B cell (primary cell): ENCODE measurements at regions not wholly inside any gene's neighbourhood (a gene's known extent, or its start where the extent isn't known, plus 50 kb on each side); places are given as distances from the start of the nearest gene placed in this dataset.

Experiments used
- ATAC-seq: fragments of 200-7000 bp; cut with Tn5 transposase; one replicate; pipeline ENCODE4 v1.10.0; 2021; ENCODE audit warnings: low read depth, mild to moderate bottlenecking, moderate number of reproducible peaks, moderate library complexity
- CTCF ChIA-PET: fragments of 350-600 bp; sonication (Branson Sonifier 250); formaldehyde crosslinking; loops from one replicate; lab custom pipeline; 2021; ENCODE audit warnings: antibody characterized with exemption, inconsistent platforms; lab: Charles Lee
- POLR2A ChIA-PET: fragments of 350-600 bp; sonication (Branson Sonifier 250); formaldehyde crosslinking; loops from one replicate; lab custom pipeline; 2021; ENCODE audit warnings: antibody characterized with exemption; lab: Charles Lee
- DNase-seq: peaks from one replicate; pipeline ENCODE4 v3.0.0; 2013
- H2AFZ ChIP-seq: 2 replicates; pipeline ENCODE4 v1.6.1; 2012; ENCODE audit warnings: mild to moderate bottlenecking, low read depth, low read length; ENCODE audit not compliant: insufficient read depth, poor library complexity, severe bottlenecking
- H3K27ac ChIP-seq, 2 donors: 1 replicate in 1 of 2; 2 replicates in 1 of 2; pipeline ENCODE4 v1.5.1; 2012 to 2013; ENCODE audit warnings: low read length in 2 of 2, mild to moderate bottlenecking in 2 of 2, moderate library complexity in 1 of 2
- H3K27me3 ChIP-seq, 4 experiments: fragments of 200-600 bp in 1 of 4; sonication (generic) in 1 of 4; replicated peaks in 1 of 4; 1 replicate in 2 of 4; 2 replicates in 2 of 4; pipeline versions ENCODE4 v1.6.1 to v1.7.0; 2013 to 2016; ENCODE audit warnings: low read length in 3 of 4, mild to moderate bottlenecking in 2 of 4, mixed read lengths in 1 of 4, moderate library complexity in 1 of 4; ENCODE audit not compliant: insufficient read depth in 4 of 4, control insufficient read depth in 3 of 4; ENCODE audit errors: control extremely low read depth in 1 of 4
- H3K36me3 ChIP-seq, 2 experiments: replicated peaks in 1 of 2; 1 replicate in 1 of 2; 2 replicates in 1 of 2; pipeline versions ENCODE4 v1.6.1 to v1.7.1; 2013; ENCODE audit warnings: low read length in 1 of 2; ENCODE audit not compliant: insufficient read depth in 2 of 2, control insufficient read depth in 1 of 2; ENCODE audit errors: control extremely low read depth in 1 of 2, extremely low read depth in 1 of 2
- H3K4me1 ChIP-seq, 2 donors: fragments of 200-600 bp in 1 of 2; sonication (generic) in 1 of 2; 1 replicate in 1 of 2; 2 replicates in 1 of 2; pipeline versions ENCODE4 v1.5.1 to v1.6.1; 2013 to 2017; ENCODE audit warnings: low read length in 2 of 2; ENCODE audit not compliant: control insufficient read depth in 2 of 2, insufficient read depth in 2 of 2
- H3K4me2 ChIP-seq: replicated peaks from 2 replicates; pipeline ENCODE3; 2012; ENCODE audit warnings: mild to moderate bottlenecking, low read depth, low read length; ENCODE audit not compliant: poor library complexity, severe bottlenecking
- H3K4me3 ChIP-seq, 5 experiments: fragments of 200-600 bp in 1 of 5; sonication (generic) in 1 of 5; 1 replicate in 3 of 5; 2 replicates in 2 of 5; pipeline versions ENCODE4 v1.5.1 to v1.7.0; 2011 to 2016; ENCODE audit warnings: low read length in 4 of 5, mild to moderate bottlenecking in 4 of 5, low read depth in 2 of 5, control low read depth in 1 of 5, moderate library complexity in 1 of 5; ENCODE audit not compliant: insufficient read depth in 1 of 5; ENCODE audit errors: control extremely low read depth in 1 of 5, extremely low read depth in 1 of 5
- H3K79me2 ChIP-seq: fragments of 200-600 bp; sonication (generic); one replicate; pipeline ENCODE4 v1.6.0; 2016; ENCODE audit warnings: low read length; ENCODE audit not compliant: control insufficient read depth, insufficient read depth
- H3K9ac ChIP-seq: fragments of 200-600 bp; sonication (generic); 2 replicates; pipeline ENCODE4 v1.6.1; 2017; ENCODE audit warnings: mild to moderate bottlenecking, low read length, moderate library complexity
- H3K9me3 ChIP-seq, 3 donors: one replicate each; pipeline versions ENCODE4 v1.6.1 to v1.7.1; 2013; ENCODE audit warnings: low read length in 2 of 3; ENCODE audit not compliant: control insufficient read depth in 2 of 3, insufficient read depth in 1 of 3; ENCODE audit errors: control extremely low read depth in 1 of 3
- H4K20me1 ChIP-seq: 2 replicates; pipeline ENCODE4 v1.6.0; 2012; ENCODE audit warnings: mild to moderate bottlenecking, low read length; ENCODE audit not compliant: insufficient read depth, control insufficient read depth, poor library complexity, severe bottlenecking
- H3K27ac Mint-ChIP-seq: one replicate; pipeline ENCODE4 v1.8.0; 2021; ENCODE audit warnings: mixed read lengths
- H3K27me3 Mint-ChIP-seq: one replicate; pipeline ENCODE4 v1.8.0; 2021; ENCODE audit warnings: mixed read lengths
- H3K4me1 Mint-ChIP-seq: one replicate; pipeline ENCODE4 v1.8.0; 2021; ENCODE audit warnings: mixed read lengths
- H3K4me3 Mint-ChIP-seq: one replicate; pipeline ENCODE4 v1.8.0; 2021; ENCODE audit warnings: mixed read lengths
- H3K9me3 Mint-ChIP-seq: one replicate; pipeline ENCODE4 v1.8.0; 2022; ENCODE audit warnings: mixed read lengths; ENCODE audit not compliant: insufficient read depth
- CTCF ChIP-seq: fragments of 200-600 bp; IDR thresholded peaks from one replicate; pipeline ENCODE4 v1.8.0; 2022; ENCODE audit warnings: antibody characterized with exemption, mild to moderate bottlenecking
- EZH2 ChIP-seq: IDR thresholded peaks from 2 replicates; pipeline ENCODE4 v1.6.1; 2012; ENCODE audit warnings: borderline replicate concordance, low read depth, mild to moderate bottlenecking, moderate library complexity, low read length; ENCODE audit not compliant: insufficient read depth, poor library complexity, severe bottlenecking
- WGBS: methylation state at CpG from one replicate; pipeline ENCODE4 v1.1.5; 2013; ENCODE audit warnings: missing lambda C conversion rate; ENCODE audit not compliant: insufficient coverage; 5-methylcytosine and 5-hydroxymethylcytosine counted together
- intact Hi-C: fragments of 100-400 bp; cut with micrococcal nuclease; formaldehyde crosslinking; loops from one replicate; pipeline ENCODE4 v1.10.0; 2022

- Histone ChIP-seq H3K4me1 (no peaks in the 10 kb centered on the region), H4K20me1 (no peaks in the 10 kb centered on the region), H3K4me2 (no peak overlapping the region), H3K9ac (no peak overlapping the region), H2AFZ (no peak overlapping the region), H3K4me3 (no peak overlapping the region), H3K27me3 (no peaks in the 10 kb centered on the region), H3K27ac (no peak overlapping the region), H3K79me2 (no peaks in the 10 kb centered on the region), H3K36me3 (no peaks in the 10 kb centered on the region), H3K9me3 (no peaks in the 10 kb centered on the region)
- no peak for ATAC-seq
- peaks cover 10% of the 10 kb centered on the region for H3K9me3 Mint-ChIP-seq
- intact Hi-C loops: no loop called here
- H3K4me3 Mint-ChIP-seq: no peak overlapping the region
- 92% methylated on average over 3 of the region's 4 CpGs for WGBS
- ChIA-PET POLR2A (no interaction called here), CTCF (no interaction called here)
- H3K27ac Mint-ChIP-seq: no peak overlapping the region
- H3K27me3 Mint-ChIP-seq: no peaks in the 10 kb centered on the region
- no peak for DNase-seq
- no peaks in the 10 kb centered on the region for H3K4me1 Mint-ChIP-seq
- TF ChIP-seq CTCF (no peak), EZH2 (no peak)
These were observed 632.9 kb downstream of the CDH8 start for GRCh38 chr16:61403386-61403785.

GRCh38 chr16:61391896-61392295, 644.3 kb downstream of the CDH8 start:
- ATAC-seq: no peak

More at GRCh38 chr16:61391896-61392295, 644.3 kb downstream of the CDH8 start:
- Histone ChIP-seq H4K20me1 (no peaks in the 10 kb centered on the region), H3K9ac (no peak overlapping the region), H3K9me3 (no peaks in the 10 kb centered on the region), H3K4me2 (no peak overlapping the region), H2AFZ (no peak overlapping the region), H3K27ac (no peak overlapping the region), H3K36me3 (no peaks in the 10 kb centered on the region), H3K27me3 (no peaks in the 10 kb centered on the region), H3K79me2 (no peaks in the 10 kb centered on the region), H3K4me1 (no peaks in the 10 kb centered on the region), H3K4me3 (no peak overlapping the region)
- intact Hi-C loops: no loop called here
- Mint-ChIP-seq H3K27ac (no peak overlapping the region), H3K4me3 (no peak overlapping the region), H3K9me3 (no peaks in the 10 kb centered on the region), H3K4me1 (no peaks in the 10 kb centered on the region), H3K27me3 (no peaks in the 10 kb centered on the region)
- no peak for DNase-seq
- ChIA-PET CTCF (no interaction called here), POLR2A (no interaction called here)
- 95% methylated on average over 3 of the region's 4 CpGs for WGBS
- no peak for TF ChIP-seq CTCF
- TF ChIP-seq EZH2: no peak
